SK-N-MC (cell line): ENCODE measurements at regions not wholly inside any gene's neighbourhood (a gene's known extent, or its start where the extent isn't known, plus 50 kb on each side); places are given as distances from the start of the nearest gene placed in this dataset.

Source experiments
- DNase-seq: peaks from one replicate; pipeline ENCODE4 v3.0.0-alpha.2; 2011; ENCODE audit warnings: low read depth, low spot score
- H3K27ac ChIP-seq: fragments of 200-600 bp; sonication (generic); 2 replicates; pipeline ENCODE4 v1.5.1; 2016; ENCODE audit warnings: mixed run types
- H3K36me3 ChIP-seq: fragments of 200-600 bp; sonication (generic); 2 replicates; pipeline ENCODE4 v1.6.1; 2017; ENCODE audit warnings: antibody characterized with exemption, low read length, mixed read lengths; ENCODE audit not compliant: insufficient read depth
- H3K4me3 ChIP-seq: fragments of 200-600 bp; sonication (generic); 2 replicates; pipeline ENCODE4 v1.5.1; 2016
- H3K9ac ChIP-seq: fragments of 200-600 bp; sonication (generic); 2 replicates; pipeline ENCODE4 v1.8.0; 2017; ENCODE audit warnings: mixed run types, mixed read lengths; ENCODE audit not compliant: insufficient read length
- H3K9me3 ChIP-seq: fragments of 200-600 bp; sonication (generic); 2 replicates; pipeline ENCODE4 v1.6.1; 2017; ENCODE audit warnings: low read depth, mild to moderate bottlenecking, antibody characterized with exemption, low read length, moderate library complexity, mixed read lengths
- EZH2 ChIP-seq: fragments of 200-600 bp; sonication (generic); IDR thresholded peaks from one replicate; pipeline ENCODE4 v1.6.1; 2017; ENCODE audit warnings: antibody characterized with exemption
- FOXP2 ChIP-seq: optimal IDR thresholded peaks from 2 replicates; pipeline ENCODE3; 2011; ENCODE audit warnings: mild to moderate bottlenecking, moderate library complexity; ENCODE audit not compliant: insufficient read depth; ENCODE audit errors: extremely low read length, control extremely low read depth
- POLR2AphosphoS5 ChIP-seq: IDR thresholded peaks from 2 replicates; pipeline ENCODE4 v1.6.1; 2012; ENCODE audit warnings: mild to moderate bottlenecking, low read depth, low read length, borderline replicate concordance

- Histone ChIP-seq H3K36me3 (no peaks in the 10 kb centered on the region), H3K4me3 (no peak overlapping the region), H3K9ac (no peak overlapping the region), H3K27ac (no peak overlapping the region), H3K9me3 (no peaks in the 10 kb centered on the region)
- no peak for DNase-seq
- no peak for TF ChIP-seq FOXP2
- no peak for TF ChIP-seq POLR2AphosphoS5
Measured at GRCh38 chr2:147500229-147500628, 344.6 kb upstream of the ACVR2A start.

- no peak for DNase-seq
- Histone ChIP-seq H3K4me3 (no peak overlapping the region), H3K36me3 (no peaks in the 10 kb centered on the region), H3K9ac (no peak overlapping the region), H3K27ac (no peak overlapping the region), H3K9me3 (no peaks in the 10 kb centered on the region)
- TF ChIP-seq FOXP2: no peak
Measured at GRCh38 chr2:147499785-147500184, 345.0 kb upstream of the ACVR2A start.

- TF ChIP-seq FOXP2 (no peak), EZH2 (no peak), POLR2AphosphoS5 (no peak)
- H3K9me3 ChIP-seq: no peaks in the 10 kb centered on the region
Measured at GRCh38 chr2:147495734-147496133, 349.1 kb upstream of the ACVR2A start.

GRCh38 chr2:147492471-147492870 lies 352.4 kb upstream of the ACVR2A start:
- no peak overlapping the region for H3K27ac ChIP-seq
- H3K9me3 ChIP-seq: no peaks in the 10 kb centered on the region
- no peak overlapping the region for H3K4me3 ChIP-seq
- TF ChIP-seq EZH2 (no peak), POLR2AphosphoS5 (no peak), FOXP2 (no peak)
- no peak overlapping the region for H3K9ac ChIP-seq
- H3K36me3 ChIP-seq: no peaks in the 10 kb centered on the region
- no peak for DNase-seq

More at GRCh38 chr2:147495734-147496133, 349.1 kb upstream of the ACVR2A start:
- DNase-seq: no peak
- H3K27ac ChIP-seq: no peak overlapping the region
- no peaks in the 10 kb centered on the region for H3K36me3 ChIP-seq
- H3K9ac ChIP-seq: no peak overlapping the region
- H3K4me3 ChIP-seq: no peak overlapping the region

- TF ChIP-seq EZH2 (no peak), POLR2AphosphoS5 (no peak), FOXP2 (no peak)
- Histone ChIP-seq H3K27ac (no peak overlapping the region), H3K9ac (no peak overlapping the region), H3K9me3 (no peaks in the 10 kb centered on the region), H3K36me3 (no peaks in the 10 kb centered on the region), H3K4me3 (no peak overlapping the region)
- DNase-seq: no peak
Measured at GRCh38 chr2:147491506-147491905, 353.3 kb upstream of the ACVR2A start.

- Histone ChIP-seq H3K4me3 (no peak overlapping the region), H3K9ac (no peak overlapping the region), H3K36me3 (no peaks in the 10 kb centered on the region), H3K9me3 (no peaks in the 10 kb centered on the region), H3K27ac (no peak overlapping the region)
- DNase-seq: no peak
- TF ChIP-seq EZH2: no peak
- no peak for TF ChIP-seq POLR2AphosphoS5
- no peak for TF ChIP-seq FOXP2
Measured at GRCh38 chr2:147490401-147491261, 354.2 kb upstream of the ACVR2A start.

- H3K9me3 ChIP-seq: no peaks in the 10 kb centered on the region
- DNase-seq: no peak
- no peak overlapping the region for H3K9ac ChIP-seq
- H3K36me3 ChIP-seq: no peaks in the 10 kb centered on the region
- no peak overlapping the region for H3K4me3 ChIP-seq
- no peak overlapping the region for H3K27ac ChIP-seq
- TF ChIP-seq FOXP2: no peak
- no peak for TF ChIP-seq POLR2AphosphoS5
- TF ChIP-seq EZH2: no peak
Measured at GRCh38 chr2:147488472-147488871, 356.4 kb upstream of the ACVR2A start.

- DNase-seq: no peak
- H3K9me3 ChIP-seq: no peaks in the 10 kb centered on the region
- no peak overlapping the region for H3K27ac ChIP-seq
- TF ChIP-seq EZH2: no peak
- no peak for TF ChIP-seq FOXP2
- no peak for TF ChIP-seq POLR2AphosphoS5
- no peak overlapping the region for H3K4me3 ChIP-seq
- no peak overlapping the region for H3K9ac ChIP-seq
- no peaks in the 10 kb centered on the region for H3K36me3 ChIP-seq
Measured at GRCh38 chr2:147487978-147488289, 356.9 kb upstream of the ACVR2A start.

- no peaks in the 10 kb centered on the region for H3K9me3 ChIP-seq
- H3K4me3 ChIP-seq: no peak overlapping the region
- no peak for DNase-seq
- no peaks in the 10 kb centered on the region for H3K36me3 ChIP-seq
- TF ChIP-seq EZH2: no peak
- no peak for TF ChIP-seq FOXP2
- TF ChIP-seq POLR2AphosphoS5: no peak
- no peak overlapping the region for H3K9ac ChIP-seq
- no peak overlapping the region for H3K27ac ChIP-seq
Measured at GRCh38 chr2:147487286-147487977, 357.4 kb upstream of the ACVR2A start.
